Nephron (organoid): ENCODE measurements at regions not wholly inside any gene's neighbourhood (a gene's known extent, or its start where the extent isn't known, plus 50 kb on each side); places are given as distances from the start of the nearest gene placed in this dataset.
"Not testable (repeated sequence)": the region's sequence is repeated elsewhere in the genome, so short reads cannot be mapped to it uniquely, and the experiment has no call there.

Experiments used
- H3K27ac Mint-ChIP-seq, 3 experiments: 2 replicates each; pipeline ENCODE4 v1.8.0; 2020; ENCODE audit warnings: mixed read lengths in 3 of 3, mild to moderate bottlenecking in 2 of 3, moderate library complexity in 1 of 3
- H3K27me3 Mint-ChIP-seq: 2 replicates; pipeline ENCODE4 v1.8.0; 2021; ENCODE audit warnings: low read depth, mild to moderate bottlenecking, moderate library complexity, mixed read lengths
- H3K36me3 Mint-ChIP-seq: 2 replicates; pipeline ENCODE4 v1.8.0; 2020; ENCODE audit warnings: low read depth, mixed read lengths
- H3K4me1 Mint-ChIP-seq: 2 replicates; pipeline ENCODE4 v1.8.0; 2020; ENCODE audit warnings: mixed read lengths
- H3K4me3 Mint-ChIP-seq, 3 experiments: 2 replicates each; pipeline ENCODE4 v1.8.0; 2020; ENCODE audit warnings: mild to moderate bottlenecking in 3 of 3, mixed read lengths in 3 of 3, moderate library complexity in 2 of 3
- H3K9me3 Mint-ChIP-seq: 2 replicates; pipeline ENCODE4 v1.8.0; 2020; ENCODE audit warnings: mixed read lengths
- CTCF ChIP-seq, 3 experiments: fragments of 200-600 bp; sonication (generic); IDR thresholded peaks; one replicate each; pipeline ENCODE4 v1.5.0; 2021; ENCODE audit warnings: antibody characterized with exemption in 3 of 3; ENCODE audit not compliant: unreplicated experiment in 3 of 3

GRCh38 chr5:109558952-109559351 is 130.8 kb upstream of the MAN2A1 start:
- Mint-ChIP-seq H3K27ac (no peak overlapping the region), H3K27me3 (no peaks in the 10 kb centered on the region), H3K4me1 (no peaks in the 10 kb centered on the region), H3K36me3 (no peaks in the 10 kb centered on the region), H3K9me3 (peaks cover 2% of the 10 kb centered on the region), H3K4me3 (no peak overlapping the region)
- no peak for TF ChIP-seq CTCF (IDR thresholded peaks at IDR 0.05; ENCODE audit: unreplicated experiment in 3 of 3)

GRCh38 chr5:109558364-109558763 is 131.4 kb upstream of the MAN2A1 start:
- H3K36me3 Mint-ChIP-seq = no peaks in the 10 kb centered on the region
- H3K9me3 Mint-ChIP-seq = peaks cover 6% of the 10 kb centered on the region
- no peaks in the 10 kb centered on the region for H3K4me1 Mint-ChIP-seq
- no peak overlapping the region for H3K27ac Mint-ChIP-seq
- no peak for TF ChIP-seq CTCF (IDR thresholded peaks at IDR 0.05; ENCODE audit: unreplicated experiment in 3 of 3)
- H3K4me3 Mint-ChIP-seq = no peak overlapping the region
- H3K27me3 Mint-ChIP-seq = no peaks in the 10 kb centered on the region

GRCh38 chr5:109553846-109554245 is 135.9 kb upstream of the MAN2A1 start:
- H3K27me3 Mint-ChIP-seq = no peaks in the 10 kb centered on the region
- H3K36me3 Mint-ChIP-seq = no peaks in the 10 kb centered on the region
- H3K4me3 Mint-ChIP-seq = no peak overlapping the region
- H3K27ac Mint-ChIP-seq = no peak overlapping the region
- H3K9me3 Mint-ChIP-seq = peaks cover 22% of the 10 kb centered on the region
- TF ChIP-seq CTCF (IDR thresholded peaks at IDR 0.05; ENCODE audit: unreplicated experiment in 3 of 3) = no peak
- H3K4me1 Mint-ChIP-seq = no peaks in the 10 kb centered on the region

- H3K4me3 Mint-ChIP-seq, H3K27ac Mint-ChIP-seq, H3K27me3 Mint-ChIP-seq, H3K36me3 Mint-ChIP-seq, H3K4me1 Mint-ChIP-seq: not testable (repeated sequence)
- H3K9me3 Mint-ChIP-seq = peaks cover 22% of the 10 kb centered on the region
These were observed 138.5 kb upstream of the MAN2A1 start for GRCh38 chr5:109551234-109551633.

- H3K4me1 Mint-ChIP-seq = no peaks in the 10 kb centered on the region
- TF ChIP-seq CTCF (IDR thresholded peaks at IDR 0.05; ENCODE audit: unreplicated experiment in 3 of 3) = no peak
- no peaks in the 10 kb centered on the region for H3K36me3 Mint-ChIP-seq
- peaks cover 22% of the 10 kb centered on the region for H3K9me3 Mint-ChIP-seq
- no peak overlapping the region for H3K27ac Mint-ChIP-seq
- H3K4me3 Mint-ChIP-seq = no peak overlapping the region
- H3K27me3 Mint-ChIP-seq = no peaks in the 10 kb centered on the region
These were observed 139.7 kb upstream of the MAN2A1 start for GRCh38 chr5:109550077-109550476.

GRCh38 chr5:109546461-109546860 is 136.7 kb upstream of the PJA2 start:
- no peaks in the 10 kb centered on the region for H3K36me3 Mint-ChIP-seq
- no peaks in the 10 kb centered on the region for H3K27me3 Mint-ChIP-seq
- no peak overlapping the region for H3K4me3 Mint-ChIP-seq
- TF ChIP-seq CTCF (IDR thresholded peaks at IDR 0.05; ENCODE audit: unreplicated experiment in 3 of 3) = no peak
- H3K4me1 Mint-ChIP-seq = no peaks in the 10 kb centered on the region
- peaks cover 14% of the 10 kb centered on the region for H3K9me3 Mint-ChIP-seq
- no peak overlapping the region for H3K27ac Mint-ChIP-seq

- not testable (repeated sequence) for H3K4me3 Mint-ChIP-seq, H3K36me3 Mint-ChIP-seq, H3K27ac Mint-ChIP-seq, H3K27me3 Mint-ChIP-seq, H3K4me1 Mint-ChIP-seq
- H3K9me3 Mint-ChIP-seq = peaks cover 17% of the 10 kb centered on the region
These were observed 135.1 kb upstream of the PJA2 start for GRCh38 chr5:109544873-109545272.

GRCh38 chr5:109538692-109539091 is 128.9 kb upstream of the PJA2 start:
- H3K27me3 Mint-ChIP-seq, H3K4me1 Mint-ChIP-seq, H3K36me3 Mint-ChIP-seq, H3K27ac Mint-ChIP-seq, H3K4me3 Mint-ChIP-seq: not testable (repeated sequence)
- H3K9me3 Mint-ChIP-seq = peaks cover 23% of the 10 kb centered on the region

- H3K4me1 Mint-ChIP-seq = peaks cover 13% of the 10 kb centered on the region
- not testable (repeated sequence) for H3K4me3 Mint-ChIP-seq, H3K36me3 Mint-ChIP-seq, H3K27ac Mint-ChIP-seq, H3K27me3 Mint-ChIP-seq
- peaks cover 10% of the 10 kb centered on the region for H3K9me3 Mint-ChIP-seq
These were observed 125.3 kb upstream of the PJA2 start for GRCh38 chr5:109535090-109535489.
